ENCODE measurements at regions not wholly inside any gene's neighbourhood (a gene's known extent, or its start where the extent isn't known, plus 50 kb on each side); places are given as distances from the start of the nearest gene placed in this dataset.

GRCh38 chrX:73965833-73966232, 113.3 kb upstream of the XIST start:
- Histone ChIP-seq H3K4me3 (replicated peaks in 1 of 4; ENCODE audit: control extremely low read depth in 1 of 4, insufficient read depth in 1 of 4, low read depth in 3 of 4, low read length in 4 of 4) (no peak overlapping the region), H3K9ac (ENCODE audit: insufficient read depth, low read length) (no peak overlapping the region), H3K9me3 (ENCODE audit: control insufficient read depth, insufficient read depth, low read depth, low read length) (no peaks in the 10 kb centered on the region), H3K4me2 (ENCODE audit: extremely low read depth, insufficient read depth, low read length) (no peak overlapping the region), H3K36me3 (ENCODE audit: control insufficient read depth, insufficient read depth, low read length) (no peaks in the 10 kb centered on the region), H3K4me1 (ENCODE audit: control insufficient read depth, extremely low read depth, insufficient read depth, low read length) (no peaks in the 10 kb centered on the region), H2AFZ (ENCODE audit: low read length) (no peak overlapping the region), H3K27me3 (ENCODE audit: control insufficient read depth, insufficient read depth, low read length) (no peaks in the 10 kb centered on the region), H4K20me1 (ENCODE audit: control insufficient read depth, extremely low read depth, insufficient read depth, low read length) (no peaks in the 10 kb centered on the region), H3K27ac (ENCODE audit: insufficient read depth, low read length) (no peak overlapping the region), H3K79me2 (ENCODE audit: control insufficient read depth, insufficient read depth, low read length) (peaks cover 30% of the 10 kb centered on the region)
- no peak for DNase-seq (ENCODE audit: low read depth in 2 of 2)
- TF ChIP-seq CTCF (conservative IDR thresholded peaks at IDR 0.05 in 1 of 2, IDR thresholded peaks at IDR 0.05 in 1 of 2; ENCODE audit: low read depth in 1 of 2, low read length in 2 of 2) (no peak), EZH2 (IDR thresholded peaks at IDR 0.05; ENCODE audit: low read length, missing control alignments) (no peak)

- Histone ChIP-seq H2AFZ (ENCODE audit: low read length) (no peak overlapping the region), H3K79me2 (ENCODE audit: control insufficient read depth, insufficient read depth, low read length) (peaks cover 36% of the 10 kb centered on the region), H3K4me3 (replicated peaks in 1 of 4; ENCODE audit: control extremely low read depth in 1 of 4, insufficient read depth in 1 of 4, low read depth in 3 of 4, low read length in 4 of 4) (no peak overlapping the region), H4K20me1 (ENCODE audit: control insufficient read depth, extremely low read depth, insufficient read depth, low read length) (no peaks in the 10 kb centered on the region), H3K4me1 (ENCODE audit: control insufficient read depth, extremely low read depth, insufficient read depth, low read length) (no peaks in the 10 kb centered on the region), H3K36me3 (ENCODE audit: control insufficient read depth, insufficient read depth, low read length) (no peaks in the 10 kb centered on the region), H3K4me2 (ENCODE audit: extremely low read depth, insufficient read depth, low read length) (no peak overlapping the region), H3K27me3 (ENCODE audit: control insufficient read depth, insufficient read depth, low read length) (no peaks in the 10 kb centered on the region), H3K27ac (ENCODE audit: insufficient read depth, low read length) (no peak overlapping the region), H3K9me3 (ENCODE audit: control insufficient read depth, insufficient read depth, low read depth, low read length) (no peaks in the 10 kb centered on the region), H3K9ac (ENCODE audit: insufficient read depth, low read length) (no peak overlapping the region)
- TF ChIP-seq CTCF (conservative IDR thresholded peaks at IDR 0.05 in 1 of 2, IDR thresholded peaks at IDR 0.05 in 1 of 2; ENCODE audit: low read depth in 1 of 2, low read length in 2 of 2) (no peak), EZH2 (IDR thresholded peaks at IDR 0.05; ENCODE audit: low read length, missing control alignments) (no peak)
- peak in 1 of 2 donors; percentile 36 for DNase-seq (ENCODE audit: low read depth in 2 of 2)
These were observed 112.1 kb upstream of the XIST start for GRCh38 chrX:73964579-73964978.

- no peak overlapping the region for H3K9ac ChIP-seq (ENCODE audit: insufficient read depth, low read length)
- H3K27ac ChIP-seq (ENCODE audit: insufficient read depth, low read length): no peak overlapping the region
- H3K4me3 ChIP-seq (replicated peaks in 1 of 4; ENCODE audit: control extremely low read depth in 1 of 4, insufficient read depth in 1 of 4, low read depth in 3 of 4, low read length in 4 of 4): no peak overlapping the region
- H3K36me3 ChIP-seq (ENCODE audit: control insufficient read depth, insufficient read depth, low read length): no peaks in the 10 kb centered on the region
- H3K4me2 ChIP-seq (ENCODE audit: extremely low read depth, insufficient read depth, low read length): no peak overlapping the region
- DNase-seq (ENCODE audit: low read depth in 2 of 2): no peak
- H3K79me2 ChIP-seq (ENCODE audit: control insufficient read depth, insufficient read depth, low read length): peaks cover 41% of the 10 kb centered on the region
- H3K4me1 ChIP-seq (ENCODE audit: control insufficient read depth, extremely low read depth, insufficient read depth, low read length): no peaks in the 10 kb centered on the region
- H2AFZ ChIP-seq (ENCODE audit: low read length): no peak overlapping the region
- H3K9me3 ChIP-seq (ENCODE audit: control insufficient read depth, insufficient read depth, low read depth, low read length): no peaks in the 10 kb centered on the region
- no peaks in the 10 kb centered on the region for H4K20me1 ChIP-seq (ENCODE audit: control insufficient read depth, extremely low read depth, insufficient read depth, low read length)
- no peak for TF ChIP-seq EZH2 (IDR thresholded peaks at IDR 0.05; ENCODE audit: low read length, missing control alignments)
- no peak for TF ChIP-seq CTCF (conservative IDR thresholded peaks at IDR 0.05 in 1 of 2, IDR thresholded peaks at IDR 0.05 in 1 of 2; ENCODE audit: low read depth in 1 of 2, low read length in 2 of 2)
- no peaks in the 10 kb centered on the region for H3K27me3 ChIP-seq (ENCODE audit: control insufficient read depth, insufficient read depth, low read length)
These were observed 111.2 kb upstream of the XIST start for GRCh38 chrX:73963682-73964081.
